HG03442 (cell line): ENCODE measurements at regions not wholly inside any gene's neighbourhood (a gene's known extent, or its start where the extent isn't known, plus 50 kb on each side); places are given as distances from the start of the nearest gene placed in this dataset.
"Not testable (repeated sequence)": the region's sequence is repeated elsewhere in the genome, so short reads cannot be mapped to it uniquely, and the experiment has no call there.

Source experiments
- ATAC-seq: cut with Tn5 transposase; IDR thresholded peaks from one replicate; pipeline ENCODE4 v1.9.1; 2021; ENCODE audit warnings: mild to moderate bottlenecking, moderate library complexity; ENCODE audit not compliant: unreplicated experiment

DNA sequence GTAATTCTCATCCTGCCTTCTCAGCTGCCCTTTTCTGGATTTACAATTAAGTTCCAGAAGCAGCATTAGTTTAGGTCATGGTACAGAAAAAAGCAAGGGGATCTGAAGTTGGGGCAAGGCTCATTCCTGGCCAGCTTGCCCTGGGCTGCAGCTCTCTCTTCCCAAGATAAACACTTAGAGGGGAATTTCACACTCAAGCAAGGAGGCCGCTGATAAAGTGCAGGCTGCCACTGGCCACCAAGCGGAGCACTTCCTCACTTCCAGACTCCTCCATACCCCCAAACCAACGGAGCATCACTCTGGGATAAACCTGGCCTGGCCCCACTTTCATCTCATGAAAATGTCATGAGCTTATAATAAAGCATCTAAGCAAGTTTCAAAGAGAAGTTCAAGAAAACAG lies 445.5 kb upstream of the MKI67 start:
- ATAC-seq = no peak

- no peak for ATAC-seq
Observed at GRCh38 chr10:128572696-128573095, 446.5 kb upstream of the MKI67 start.

- no peak for ATAC-seq
Observed at GRCh38 chr10:128573281-128573845, 447.1 kb upstream of the MKI67 start.

GRCh38 chr10:128573986-128574385 lies 447.8 kb upstream of the MKI67 start:
- ATAC-seq = no peak

- ATAC-seq = no peak
Observed at GRCh38 chr10:128574581-128575210, 448.5 kb upstream of the MKI67 start.

DNA sequence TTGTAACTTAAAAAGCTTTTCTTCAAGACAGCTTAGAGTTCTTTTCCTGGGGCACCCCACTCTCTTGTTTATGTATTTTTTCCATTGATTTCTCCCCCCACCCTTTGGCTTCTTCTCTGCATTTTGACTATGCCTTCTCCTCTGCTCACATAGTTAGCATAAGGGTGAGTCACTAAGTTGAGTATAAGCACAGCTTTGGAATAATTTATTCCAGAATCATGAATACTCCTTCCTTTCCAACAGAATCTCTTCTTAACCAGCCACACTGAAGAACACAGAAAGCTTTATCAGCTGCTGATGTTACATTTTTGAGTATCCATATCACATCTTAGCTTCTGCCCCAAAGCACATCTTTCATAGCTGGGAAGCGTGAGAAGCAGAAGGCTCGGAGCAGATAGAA lies 449.5 kb upstream of the MKI67 start:
- no peak for ATAC-seq

- ATAC-seq = no peak
Observed at GRCh38 chr10:128576336-128576735, 450.1 kb upstream of the MKI67 start.

DNA sequence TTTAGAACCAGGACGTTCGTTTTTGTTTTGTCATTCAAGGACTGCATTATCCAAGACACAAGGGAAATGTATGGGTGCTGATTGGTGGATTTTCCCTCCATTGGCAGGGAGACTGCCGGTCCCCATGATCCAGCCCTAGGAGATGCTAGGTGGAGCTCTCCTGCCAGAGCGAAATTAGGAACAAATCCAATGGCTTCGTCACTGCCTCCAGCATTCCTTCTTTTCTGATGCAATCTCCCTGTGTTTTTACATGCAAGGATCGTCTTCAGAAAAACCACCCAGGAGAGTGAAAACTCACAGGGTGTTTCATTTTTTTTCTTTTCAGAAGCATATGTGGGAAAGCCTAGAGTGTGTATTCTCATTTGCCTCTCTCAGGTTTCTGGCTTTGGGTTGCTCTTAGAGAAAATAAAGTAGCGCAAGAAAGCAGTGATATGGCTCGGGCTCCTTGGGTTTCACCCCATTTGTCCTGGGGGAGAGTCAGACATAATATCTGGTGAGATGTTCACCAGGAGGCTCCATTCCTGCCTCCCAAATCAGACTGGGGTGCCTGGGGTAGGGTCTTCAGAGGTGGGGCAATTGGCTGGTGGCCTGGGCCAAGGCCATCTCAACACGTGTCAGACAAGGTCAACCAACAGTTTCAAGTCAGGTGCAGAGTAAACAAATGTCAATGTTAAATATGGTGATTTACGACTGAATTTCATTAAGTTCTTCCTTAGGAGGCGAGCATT lies 450.9 kb upstream of the MKI67 start:
- no peak for ATAC-seq

GRCh38 chr10:128577958-128578750 lies 451.9 kb upstream of the MKI67 start:
- ATAC-seq = no peak

DNA sequence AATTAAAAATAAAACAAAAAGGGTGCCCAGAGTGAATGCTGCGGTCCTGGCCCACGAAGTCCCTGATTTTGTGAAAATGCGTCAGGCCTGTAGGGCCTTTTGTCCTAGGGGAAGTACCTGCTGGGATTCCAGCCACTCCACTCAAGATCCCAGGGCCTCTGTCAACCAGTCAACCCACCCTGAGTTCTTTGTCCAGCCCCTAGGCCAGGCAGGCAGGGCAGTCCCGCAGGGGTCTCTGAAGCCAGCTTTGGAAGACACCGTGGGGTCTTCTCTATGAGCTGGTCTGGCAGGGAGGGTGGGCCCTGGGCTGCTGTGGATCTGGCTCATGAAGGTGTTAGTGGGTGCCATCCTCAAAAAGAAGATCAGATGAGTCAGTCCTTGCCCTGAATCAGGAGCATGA lies 452.5 kb upstream of the MKI67 start:
- no peak for ATAC-seq

GRCh38 chr10:128579280-128579865 lies 453.1 kb upstream of the MKI67 start:
- ATAC-seq = no peak

DNA sequence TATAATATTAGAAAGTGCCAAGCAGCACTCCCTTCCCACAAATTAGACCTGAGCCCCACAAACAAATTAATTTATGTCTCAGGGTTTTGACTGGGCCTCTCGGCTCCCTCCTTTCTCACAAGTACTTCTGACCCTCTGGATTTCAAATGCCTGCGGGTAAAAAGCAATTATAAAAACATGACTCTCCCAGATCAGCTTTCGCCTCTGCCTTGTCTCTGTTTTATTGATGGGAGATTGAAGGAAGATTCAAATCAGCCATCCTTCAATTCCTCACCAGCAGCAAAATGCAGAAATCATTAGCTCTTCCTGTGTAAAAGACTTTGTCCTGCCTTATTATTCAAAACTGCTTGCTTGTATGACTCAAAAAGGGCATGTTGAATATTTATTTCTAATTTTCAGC lies 453.7 kb upstream of the MKI67 start:
- no peak for ATAC-seq

GRCh38 chr10:128583125-128583524 lies 456.9 kb upstream of the MKI67 start:
- not testable (repeated sequence) for ATAC-seq

- ATAC-seq = not testable (repeated sequence)
Observed at GRCh38 chr10:128586599-128586998, 460.4 kb upstream of the MKI67 start.

DNA sequence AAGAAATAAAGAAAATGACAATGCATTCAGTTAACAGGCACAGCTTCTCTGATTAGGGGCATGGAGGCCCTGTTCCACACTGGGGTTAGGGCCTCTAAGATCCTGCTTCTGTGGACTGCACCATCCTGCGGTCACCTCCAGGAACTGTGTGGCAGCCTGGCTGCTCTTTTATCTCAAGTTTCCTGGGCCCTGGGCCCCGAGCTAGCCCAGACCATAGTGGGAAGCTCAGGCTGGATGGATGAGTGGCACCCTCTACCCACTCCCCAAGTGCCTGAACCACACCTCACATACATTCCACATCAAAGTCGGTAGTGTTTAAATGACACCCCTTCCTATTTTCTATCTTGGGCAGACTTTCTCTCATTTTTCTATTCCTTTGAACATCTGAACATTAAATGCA lies 461.5 kb upstream of the MKI67 start:
- ATAC-seq = no peak

GRCh38 chr10:128588402-128588801 lies 462.2 kb upstream of the MKI67 start:
- no peak for ATAC-seq

DNA sequence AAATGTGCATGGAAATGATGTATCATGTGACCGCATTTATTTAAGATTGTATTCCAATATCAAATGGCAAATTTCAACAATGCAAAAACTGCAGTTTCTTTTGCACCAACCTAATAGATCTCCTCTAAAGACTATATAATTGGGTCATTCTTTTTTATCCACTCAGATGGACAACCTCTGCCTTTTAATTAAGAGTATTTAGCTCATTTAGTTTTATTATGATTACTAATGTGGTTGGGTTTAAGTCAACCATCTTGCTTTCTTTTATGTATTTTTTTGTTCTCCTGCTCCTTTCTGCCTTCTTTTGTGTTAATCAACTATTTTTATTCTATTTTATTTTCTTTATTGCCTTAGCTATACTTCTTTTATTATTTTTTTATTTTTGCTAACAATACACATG lies 468.5 kb upstream of the MKI67 start:
- ATAC-seq = no peak

GRCh38 chr10:128596906-128597305 lies 470.7 kb upstream of the MKI67 start:
- ATAC-seq = no peak

- ATAC-seq = no peak
Observed at GRCh38 chr10:128599030-128599429, 472.8 kb upstream of the MKI67 start.

- ATAC-seq = no peak
Observed at GRCh38 chr10:128599538-128599937, 473.3 kb upstream of the MKI67 start.

GRCh38 chr10:128602183-128602582 lies 476.0 kb upstream of the MKI67 start:
- ATAC-seq = no peak
